Calu3 (cell line): ENCODE measurements at regions not wholly inside any gene's neighbourhood (a gene's known extent, or its start where the extent isn't known, plus 50 kb on each side); places are given as distances from the start of the nearest gene placed in this dataset.
"Not testable (repeated sequence)": the region's sequence is repeated elsewhere in the genome, so short reads cannot be mapped to it uniquely, and the experiment has no call there.

Experiments used
- BruUV-seq: library from RNA; stranded (reverse); fragments of 400-500 nt; replicated peaks from 2 replicates; lab custom pipeline; 2021; lab: Mats Ljungman, UMichigan
- CTCF ChIA-PET: fragments of 300-600 bp; sonication (Branson Sonifier 250); formaldehyde crosslinking; loops from one replicate; lab custom pipeline; 2022; ENCODE audit warnings: antibody characterized with exemption; lab: Charles Lee
- DNase-seq: peaks from one replicate; pipeline ENCODE4 v3.0.0; 2022
- H3K27ac Mint-ChIP-seq: one replicate; pipeline ENCODE4 v1.8.0; 2022; ENCODE audit warnings: mixed read lengths; ENCODE audit not compliant: unreplicated experiment
- H3K27me3 Mint-ChIP-seq: one replicate; pipeline ENCODE4 v1.8.0; 2022; ENCODE audit warnings: mixed read lengths; ENCODE audit not compliant: unreplicated experiment
- H3K36me3 Mint-ChIP-seq: one replicate; pipeline ENCODE4 v1.8.0; 2022; ENCODE audit warnings: mild to moderate bottlenecking, moderate library complexity, mixed read lengths; ENCODE audit not compliant: insufficient read depth, unreplicated experiment
- H3K4me1 Mint-ChIP-seq: one replicate; pipeline ENCODE4 v1.8.0; 2022; ENCODE audit warnings: mild to moderate bottlenecking, low read depth, mixed read lengths; ENCODE audit not compliant: unreplicated experiment
- H3K4me3 Mint-ChIP-seq: one replicate; pipeline ENCODE4 v1.8.0; 2022; ENCODE audit warnings: mild to moderate bottlenecking, low read depth, moderate library complexity, mixed read lengths; ENCODE audit not compliant: unreplicated experiment
- H3K9me3 Mint-ChIP-seq: one replicate; pipeline ENCODE4 v1.8.0; 2022; ENCODE audit warnings: low read depth, mixed read lengths; ENCODE audit not compliant: unreplicated experiment
- CTCF ChIP-seq: fragments of 200-600 bp; IDR thresholded peaks from one replicate; pipeline ENCODE4 v1.8.0; 2022; ENCODE audit warnings: antibody characterized with exemption; ENCODE audit not compliant: unreplicated experiment
- intact Hi-C: fragments of 100-400 bp; cut with micrococcal nuclease; formaldehyde crosslinking; loops from one replicate; pipeline ENCODE4 v1.10.0; 2022; ENCODE audit not compliant: unreplicated experiment

- Mint-ChIP-seq H3K9me3 (no peaks in the 10 kb centered on the region), H3K4me1 (no peaks in the 10 kb centered on the region), H3K27ac (no peak overlapping the region), H3K4me3 (no peak overlapping the region), H3K27me3 (no peaks in the 10 kb centered on the region), H3K36me3 (no peaks in the 10 kb centered on the region)
- no peak for DNase-seq
- intact Hi-C loops = no loop called here
- no peak for TF ChIP-seq CTCF
- CTCF ChIA-PET = no interaction called here
- no TSS peak for BruUV-seq
These were observed 207.1 kb upstream of the PRSS16 start for GRCh38 chr6:27040244-27041042.

- no peaks in the 10 kb centered on the region for H3K9me3 Mint-ChIP-seq
- H3K36me3 Mint-ChIP-seq = no peaks in the 10 kb centered on the region
- no peak for TF ChIP-seq CTCF
- H3K4me3 Mint-ChIP-seq = no peak overlapping the region
- intact Hi-C loops = no loop called here
- H3K27ac Mint-ChIP-seq = no peak overlapping the region
- no peak for DNase-seq
- H3K27me3 Mint-ChIP-seq = no peaks in the 10 kb centered on the region
- no peaks in the 10 kb centered on the region for H3K4me1 Mint-ChIP-seq
- no TSS peak for BruUV-seq
- CTCF ChIA-PET = no interaction called here
These were observed 204.3 kb upstream of the PRSS16 start for GRCh38 chr6:27043244-27043643.

- H3K27me3 Mint-ChIP-seq, BruUV-seq, H3K9me3 Mint-ChIP-seq, H3K27ac Mint-ChIP-seq, DNase-seq, CTCF ChIA-PET, intact Hi-C loops, H3K4me1 Mint-ChIP-seq, H3K4me3 Mint-ChIP-seq, H3K36me3 Mint-ChIP-seq: not testable (repeated sequence)
These were observed 202.4 kb upstream of the PRSS16 start for GRCh38 chr6:27045131-27045530.

GRCh38 chr6:27047725-27048124 is 199.8 kb upstream of the PRSS16 start:
- BruUV-seq, H3K27me3 Mint-ChIP-seq, H3K27ac Mint-ChIP-seq, intact Hi-C loops, DNase-seq, H3K9me3 Mint-ChIP-seq, H3K4me3 Mint-ChIP-seq, H3K4me1 Mint-ChIP-seq, H3K36me3 Mint-ChIP-seq, CTCF ChIA-PET: not testable (repeated sequence)

DNA sequence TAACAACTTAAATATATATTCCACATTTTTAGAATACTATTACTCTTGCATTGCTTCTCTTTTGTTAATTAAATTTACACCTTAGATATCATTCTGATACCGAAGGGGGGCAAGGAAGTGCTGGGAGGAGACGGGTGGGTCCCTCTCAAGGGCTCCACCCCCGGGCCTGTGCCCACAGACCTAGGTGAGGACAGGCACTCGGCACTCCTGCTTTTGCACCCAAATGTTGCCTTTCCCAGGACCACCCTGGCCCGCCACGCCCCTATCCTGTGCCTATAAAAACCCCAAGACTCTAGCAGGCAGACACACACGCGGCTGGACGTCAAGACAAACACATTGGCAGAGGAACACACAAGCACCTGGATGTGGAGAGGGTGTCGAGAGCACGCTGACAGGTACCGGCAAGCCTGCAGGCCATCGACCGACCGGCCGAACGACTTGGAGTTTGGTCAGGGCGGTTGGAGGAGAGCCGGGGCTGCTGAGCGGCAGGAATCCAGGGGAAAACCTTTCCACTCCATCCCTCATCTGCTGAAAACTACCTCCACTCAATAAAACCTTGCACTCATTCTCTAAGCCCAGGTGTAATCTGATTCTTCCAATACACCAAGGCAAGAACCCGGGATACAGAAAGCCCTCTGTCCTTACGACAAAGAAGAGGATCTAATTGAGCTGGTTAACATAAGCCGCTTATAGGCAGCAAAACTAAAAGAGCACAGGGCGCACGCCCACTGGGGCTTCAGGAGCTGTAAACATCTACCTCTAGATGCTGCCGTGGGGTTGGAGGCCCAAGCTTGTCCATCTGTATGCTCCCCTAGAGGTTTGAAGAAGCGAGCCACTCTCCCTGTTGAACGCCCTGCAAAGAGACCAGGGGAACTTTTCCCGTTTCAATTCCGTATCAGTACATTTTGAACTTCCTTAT is 197.4 kb upstream of the PRSS16 start:
- no peaks in the 10 kb centered on the region for H3K27me3 Mint-ChIP-seq
- no peak for DNase-seq
- BruUV-seq = no TSS peak
- no peak overlapping the region for H3K4me3 Mint-ChIP-seq
- no peaks in the 10 kb centered on the region for H3K9me3 Mint-ChIP-seq
- no peak overlapping the region for H3K27ac Mint-ChIP-seq
- H3K4me1 Mint-ChIP-seq = no peaks in the 10 kb centered on the region
- intact Hi-C loops = no loop called here
- no peak for TF ChIP-seq CTCF
- no peaks in the 10 kb centered on the region for H3K36me3 Mint-ChIP-seq
- CTCF ChIA-PET = interaction anchor here (0.5 kb wide), 1 partner anchor 19 kb away, joined by 3 read pairs; no protein-coding TSS in a partner anchor

GRCh38 chr6:27052082-27052730 is 195.3 kb upstream of the PRSS16 start:
- intact Hi-C loops, H3K27ac Mint-ChIP-seq, H3K4me1 Mint-ChIP-seq, DNase-seq, H3K27me3 Mint-ChIP-seq, H3K4me3 Mint-ChIP-seq, H3K36me3 Mint-ChIP-seq, H3K9me3 Mint-ChIP-seq, BruUV-seq, CTCF ChIA-PET: not testable (repeated sequence)
